ENCODE measurements at regions not wholly inside any gene's neighbourhood (a gene's known extent, or its start where the extent isn't known, plus 50 kb on each side); places are given as distances from the start of the nearest gene placed in this dataset.
A peak's percentile ranks its signal among the peaks of the same experiment; 100 is the strongest.

- Histone ChIP-seq H3K4me3 (no peak overlapping the region), H3K36me3 (no peaks in the 10 kb centered on the region), H3K27ac (no peak overlapping the region), H3K9me3 (no peaks in the 10 kb centered on the region), H3K4me1 (no peaks in the 10 kb centered on the region), H3K27me3 (replicated peaks in 1 of 7) (peaks cover 0 to 47% (median 0%) of the 10 kb centered on the region in 7 donors)
- 27 to 43% (median 36%) methylated on average over 8 of the region's 8 CpGs for WGBS, 5 donors
- intact Hi-C loops (cut with DNase I; ENCODE audit: low total_unique reads): loop anchor here (5.0 kb wide), 1 partner anchor 144 kb away; no protein-coding TSS in a partner anchor
- TF ChIP-seq POLR2AphosphoS5 (IDR thresholded peaks at IDR 0.05) (no peak), POLR2A (IDR thresholded peaks at IDR 0.05) (no peak)
- TF ChIP-seq, protein P1, sequence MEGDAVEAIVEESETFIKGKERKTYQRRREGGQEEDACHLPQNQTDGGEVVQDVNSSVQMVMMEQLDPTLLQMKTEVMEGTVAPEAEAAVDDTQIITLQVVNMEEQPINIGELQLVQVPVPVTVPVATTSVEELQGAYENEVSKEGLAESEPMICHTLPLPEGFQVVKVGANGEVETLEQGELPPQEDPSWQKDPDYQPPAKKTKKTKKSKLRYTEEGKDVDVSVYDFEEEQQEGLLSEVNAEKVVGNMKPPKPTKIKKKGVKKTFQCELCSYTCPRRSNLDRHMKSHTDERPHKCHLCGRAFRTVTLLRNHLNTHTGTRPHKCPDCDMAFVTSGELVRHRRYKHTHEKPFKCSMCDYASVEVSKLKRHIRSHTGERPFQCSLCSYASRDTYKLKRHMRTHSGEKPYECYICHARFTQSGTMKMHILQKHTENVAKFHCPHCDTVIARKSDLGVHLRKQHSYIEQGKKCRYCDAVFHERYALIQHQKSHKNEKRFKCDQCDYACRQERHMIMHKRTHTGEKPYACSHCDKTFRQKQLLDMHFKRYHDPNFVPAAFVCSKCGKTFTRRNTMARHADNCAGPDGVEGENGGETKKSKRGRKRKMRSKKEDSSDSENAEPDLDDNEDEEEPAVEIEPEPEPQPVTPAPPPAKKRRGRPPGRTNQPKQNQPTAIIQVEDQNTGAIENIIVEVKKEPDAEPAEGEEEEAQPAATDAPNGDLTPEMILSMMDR (IDR thresholded peaks at IDR 0.05 in 8 of 11, conservative IDR thresholded peaks at IDR 0.05 in 3 of 11): no peak
- no peak for DNase-seq
These were observed 331.3 kb downstream of the UQCRFS1 start for GRCh38 chr19:28881616-28882015.

DNA sequence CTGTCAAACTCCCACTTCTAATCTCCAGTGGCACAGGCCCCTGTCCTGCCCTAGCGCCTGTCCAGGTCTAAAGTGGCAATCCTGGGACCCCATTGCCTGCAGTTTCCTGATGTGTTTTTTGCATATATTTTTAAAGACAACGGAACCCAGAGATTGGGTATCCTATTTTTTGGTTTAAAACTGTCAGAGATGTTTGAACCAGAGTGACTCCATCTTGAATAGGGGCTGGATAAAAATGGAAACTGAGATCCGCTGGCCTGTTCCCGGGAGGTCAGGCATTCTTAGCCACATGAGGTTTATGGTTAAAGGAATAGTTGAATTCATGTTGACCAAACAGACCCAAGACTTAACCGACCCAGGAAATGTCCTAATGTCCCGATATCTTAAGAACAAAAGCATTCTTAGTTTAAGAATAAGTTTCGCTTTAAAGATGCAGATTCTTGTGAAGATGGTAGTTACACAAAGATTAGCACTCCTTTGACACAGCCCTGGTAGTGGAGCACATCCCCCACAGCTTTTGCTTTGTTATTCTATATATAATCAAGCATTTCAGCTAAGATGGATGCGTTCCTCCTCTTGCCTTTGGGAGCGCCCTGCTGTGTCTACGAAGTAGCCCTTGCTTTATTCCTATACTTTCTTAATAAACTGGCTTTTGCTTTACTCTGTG, 332.1 kb downstream of the UQCRFS1 start:
- TF ChIP-seq POLR2A (IDR thresholded peaks at IDR 0.05) (no peak), POLR2AphosphoS5 (IDR thresholded peaks at IDR 0.05) (no peak)
- TF ChIP-seq, protein P1 (IDR thresholded peaks at IDR 0.05 in 8 of 11, conservative IDR thresholded peaks at IDR 0.05 in 3 of 11): no peak
- no peaks in the 10 kb centered on the region for H3K36me3 ChIP-seq

DNA sequence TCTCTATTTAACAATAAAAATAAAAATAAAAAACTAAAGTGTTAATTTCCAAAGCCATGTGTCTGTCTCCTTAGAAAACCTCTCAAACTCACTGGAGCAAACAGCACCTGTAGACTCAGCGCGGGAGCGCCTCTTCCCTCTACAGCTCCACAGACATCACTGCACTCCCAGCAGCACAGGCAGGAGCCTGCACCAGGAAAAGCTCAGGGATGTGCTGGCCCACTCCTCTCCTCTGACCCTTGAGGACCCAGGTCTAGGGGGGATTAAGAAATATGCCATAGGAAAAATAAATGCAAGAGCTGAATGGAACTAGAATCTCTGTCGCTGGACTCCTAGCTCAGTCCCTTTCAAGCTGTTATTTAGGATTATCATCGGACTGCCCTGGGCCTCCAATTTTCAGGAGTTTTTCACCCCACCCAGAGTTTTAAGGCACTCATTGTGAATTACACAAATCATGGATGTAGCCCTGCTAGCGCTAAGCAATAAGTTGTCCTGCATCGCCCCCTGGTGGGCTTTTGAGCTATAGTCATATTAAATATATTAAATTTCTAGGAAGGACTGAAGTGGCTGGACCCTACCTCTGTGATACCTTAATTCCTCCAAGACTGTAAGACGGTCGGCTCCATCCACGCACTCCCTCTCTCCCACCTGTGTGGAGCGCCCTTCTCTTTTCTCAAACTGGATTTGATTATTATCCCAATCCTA, 333.9 kb downstream of the UQCRFS1 start:
- no peak for DNase-seq
- Histone ChIP-seq H3K27me3 (replicated peaks in 1 of 7) (peaks cover 0 to 31% (median 0%) of the 10 kb centered on the region in 7 donors), H3K36me3 (no peaks in the 10 kb centered on the region), H3K4me1 (no peaks in the 10 kb centered on the region), H3K4me3 (no peak overlapping the region), H3K9me3 (no peaks in the 10 kb centered on the region), H3K27ac (no peak overlapping the region)
- TF ChIP-seq, protein P1 (IDR thresholded peaks at IDR 0.05 in 8 of 11, conservative IDR thresholded peaks at IDR 0.05 in 3 of 11): peak in 9 of 11 experiments; percentile 24 to 61 (median 53)
- TF ChIP-seq POLR2AphosphoS5 (IDR thresholded peaks at IDR 0.05): no peak
- TF ChIP-seq POLR2A (IDR thresholded peaks at IDR 0.05): no peak
- 25 to 30% (median 28%) methylated on average over 11 of the region's 11 CpGs for WGBS, 5 donors
- intact Hi-C loops (cut with DNase I; ENCODE audit: low total_unique reads): no loop called here

More for the DNA sequence above, 332.1 kb downstream of the UQCRFS1 start:
- WGBS, 5 donors: 51 to 65% (median 55%) methylated on average over 10 of the region's 10 CpGs
- intact Hi-C loops (cut with DNase I; ENCODE audit: low total_unique reads): loop anchor here (5.0 kb wide), 1 partner anchor 144 kb away; no protein-coding TSS in a partner anchor
- no peak overlapping the region for H3K4me3 ChIP-seq
- H3K27ac ChIP-seq: no peak overlapping the region
- H3K4me1 ChIP-seq: no peaks in the 10 kb centered on the region
- no peaks in the 10 kb centered on the region for H3K9me3 ChIP-seq
- no peak for DNase-seq
- H3K27me3 ChIP-seq (replicated peaks in 1 of 7): peaks cover 0 to 47% (median 0%) of the 10 kb centered on the region in 7 donors

DNA sequence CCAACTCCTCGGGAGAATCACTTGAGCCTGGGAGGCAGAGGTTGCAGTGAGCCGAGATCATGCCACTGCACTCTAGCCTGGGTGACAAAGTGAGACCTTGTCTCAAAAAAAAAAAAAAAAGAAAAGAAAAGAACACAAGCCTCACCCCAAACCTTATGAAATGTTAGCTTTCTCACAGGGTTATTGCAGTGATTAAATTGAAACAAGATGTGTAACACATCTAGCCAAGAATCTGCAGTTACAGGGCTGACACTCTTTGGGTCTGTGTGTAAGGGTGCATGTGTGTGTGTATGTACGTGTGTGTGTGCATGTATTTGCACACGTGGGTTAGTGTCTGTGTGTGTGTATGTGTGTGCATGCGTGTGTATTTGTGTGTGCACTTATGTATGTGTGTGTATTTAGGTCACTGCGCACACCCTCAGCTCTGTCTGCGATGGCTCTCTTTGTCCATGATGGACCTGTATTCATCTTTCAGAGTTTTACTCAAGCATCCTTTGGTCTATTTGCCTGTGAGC, 336.3 kb downstream of the UQCRFS1 start:
- Histone ChIP-seq H3K4me1 (no peaks in the 10 kb centered on the region), H3K27me3 (replicated peaks in 1 of 7) (peaks cover 0 to 8% (median 0%) of the 10 kb centered on the region in 7 donors), H3K36me3 (no peaks in the 10 kb centered on the region), H3K9me3 (no peaks in the 10 kb centered on the region), H3K4me3 (no peak overlapping the region), H3K27ac (no peak overlapping the region)
- DNase-seq: no peak
- no peak for TF ChIP-seq POLR2AphosphoS5 (IDR thresholded peaks at IDR 0.05)
- TF ChIP-seq POLR2A (IDR thresholded peaks at IDR 0.05): no peak
- TF ChIP-seq, protein P1 (IDR thresholded peaks at IDR 0.05 in 8 of 11, conservative IDR thresholded peaks at IDR 0.05 in 3 of 11): no peak
- intact Hi-C loops (cut with DNase I; ENCODE audit: low total_unique reads): no loop called here
- 74 to 87% (median 81%) methylated on average over 7 of the region's 7 CpGs for WGBS, 5 donors

Measured in spleen (tissue), 11 donors.